ENCODE measurements at regions not wholly inside any gene's neighbourhood (a gene's known extent, or its start where the extent isn't known, plus 50 kb on each side); places are given as distances from the start of the nearest gene placed in this dataset.

- FAIRE-seq (no peak), DNase-seq (ENCODE audit: insufficient read length, low spot score) (no peak)
- TF ChIP-seq SPI1 (IDR thresholded peaks at IDR 0.05; ENCODE audit: low read depth, low read length) (no peak), PAX5 (IDR thresholded peaks at IDR 0.05; ENCODE audit: insufficient read depth, low read length, severe bottlenecking) (no peak), POU2F2 (IDR thresholded peaks at IDR 0.05; ENCODE audit: low read depth, low read length) (no peak), POLR2AphosphoS5 (IDR thresholded peaks at IDR 0.05; ENCODE audit: low read depth, low read length) (no peak), POLR2A (IDR thresholded peaks at IDR 0.05; ENCODE audit: low read depth, low read length) (no peak), TAF1 (IDR thresholded peaks at IDR 0.05; ENCODE audit: low read depth, low read length) (no peak)
These were observed 271.8 kb downstream of the GLI2 start for GRCh38 chr2:121007490-121007853.

GRCh38 chr2:121008975-121009374 is 273.3 kb downstream of the GLI2 start:
- FAIRE-seq, result no peak
- no peak for DNase-seq (ENCODE audit: insufficient read length, low spot score)
- TF ChIP-seq SPI1 (IDR thresholded peaks at IDR 0.05; ENCODE audit: low read depth, low read length), result no peak
- TF ChIP-seq POLR2AphosphoS5 (IDR thresholded peaks at IDR 0.05; ENCODE audit: low read depth, low read length), result no peak
- no peak for TF ChIP-seq TAF1 (IDR thresholded peaks at IDR 0.05; ENCODE audit: low read depth, low read length)
- TF ChIP-seq POLR2A (IDR thresholded peaks at IDR 0.05; ENCODE audit: low read depth, low read length), result no peak
- no peak for TF ChIP-seq POU2F2 (IDR thresholded peaks at IDR 0.05; ENCODE audit: low read depth, low read length)
- TF ChIP-seq PAX5 (IDR thresholded peaks at IDR 0.05; ENCODE audit: insufficient read depth, low read length, severe bottlenecking), result no peak

- TF ChIP-seq POLR2A (IDR thresholded peaks at IDR 0.05; ENCODE audit: low read depth, low read length), result no peak
- no peak for TF ChIP-seq POLR2AphosphoS5 (IDR thresholded peaks at IDR 0.05; ENCODE audit: low read depth, low read length)
- no peak for TF ChIP-seq TAF1 (IDR thresholded peaks at IDR 0.05; ENCODE audit: low read depth, low read length)
- no peak for TF ChIP-seq PAX5 (IDR thresholded peaks at IDR 0.05; ENCODE audit: insufficient read depth, low read length, severe bottlenecking)
- no peak for TF ChIP-seq SPI1 (IDR thresholded peaks at IDR 0.05; ENCODE audit: low read depth, low read length)
- no peak for TF ChIP-seq POU2F2 (IDR thresholded peaks at IDR 0.05; ENCODE audit: low read depth, low read length)
- DNase-seq (ENCODE audit: insufficient read length, low spot score), result no peak
- no peak for FAIRE-seq
These were observed 274.0 kb downstream of the TFCP2L1 start for GRCh38 chr2:121010998-121011397.

- no peak for FAIRE-seq
- DNase-seq (ENCODE audit: insufficient read length, low spot score), result no peak
- no peak for TF ChIP-seq POU2F2 (IDR thresholded peaks at IDR 0.05; ENCODE audit: low read depth, low read length)
- no peak for TF ChIP-seq PAX5 (IDR thresholded peaks at IDR 0.05; ENCODE audit: insufficient read depth, low read length, severe bottlenecking)
- no peak for TF ChIP-seq POLR2AphosphoS5 (IDR thresholded peaks at IDR 0.05; ENCODE audit: low read depth, low read length)
- no peak for TF ChIP-seq SPI1 (IDR thresholded peaks at IDR 0.05; ENCODE audit: low read depth, low read length)
These were observed 270.1 kb downstream of the TFCP2L1 start for GRCh38 chr2:121014876-121015275.

GRCh38 chr2:121015971-121016485 is 269.0 kb downstream of the TFCP2L1 start:
- no peak for DNase-seq (ENCODE audit: insufficient read length, low spot score)
- no peak for FAIRE-seq
- TF ChIP-seq POLR2AphosphoS5 (IDR thresholded peaks at IDR 0.05; ENCODE audit: low read depth, low read length), result no peak
- TF ChIP-seq POU2F2 (IDR thresholded peaks at IDR 0.05; ENCODE audit: low read depth, low read length), result no peak
- TF ChIP-seq SPI1 (IDR thresholded peaks at IDR 0.05; ENCODE audit: low read depth, low read length), result no peak
- TF ChIP-seq TAF1 (IDR thresholded peaks at IDR 0.05; ENCODE audit: low read depth, low read length), result no peak
- TF ChIP-seq PAX5 (IDR thresholded peaks at IDR 0.05; ENCODE audit: insufficient read depth, low read length, severe bottlenecking), result no peak
- TF ChIP-seq POLR2A (IDR thresholded peaks at IDR 0.05; ENCODE audit: low read depth, low read length), result no peak

GRCh38 chr2:121017396-121017795 is 267.6 kb downstream of the TFCP2L1 start:
- TF ChIP-seq PAX5 (IDR thresholded peaks at IDR 0.05; ENCODE audit: insufficient read depth, low read length, severe bottlenecking) (no peak), SPI1 (IDR thresholded peaks at IDR 0.05; ENCODE audit: low read depth, low read length) (no peak), POLR2A (IDR thresholded peaks at IDR 0.05; ENCODE audit: low read depth, low read length) (no peak), TAF1 (IDR thresholded peaks at IDR 0.05; ENCODE audit: low read depth, low read length) (no peak)
- DNase-seq (ENCODE audit: insufficient read length, low spot score) (no peak), FAIRE-seq (no peak)

GRCh38 chr2:121018136-121019061 is 266.6 kb downstream of the TFCP2L1 start:
- DNase-seq (ENCODE audit: insufficient read length, low spot score), result no peak
- no peak for TF ChIP-seq PAX5 (IDR thresholded peaks at IDR 0.05; ENCODE audit: insufficient read depth, low read length, severe bottlenecking)
- TF ChIP-seq POLR2AphosphoS5 (IDR thresholded peaks at IDR 0.05; ENCODE audit: low read depth, low read length), result no peak
- no peak for TF ChIP-seq POU2F2 (IDR thresholded peaks at IDR 0.05; ENCODE audit: low read depth, low read length)
- TF ChIP-seq TAF1 (IDR thresholded peaks at IDR 0.05; ENCODE audit: low read depth, low read length), result no peak
- no peak for TF ChIP-seq POLR2A (IDR thresholded peaks at IDR 0.05; ENCODE audit: low read depth, low read length)
- TF ChIP-seq SPI1 (IDR thresholded peaks at IDR 0.05; ENCODE audit: low read depth, low read length), result no peak
- FAIRE-seq, result no peak

GRCh38 chr2:121019071-121019470 is 265.9 kb downstream of the TFCP2L1 start:
- DNase-seq (ENCODE audit: insufficient read length, low spot score) (no peak), FAIRE-seq (no peak)
- no peak for TF ChIP-seq POLR2AphosphoS5 (IDR thresholded peaks at IDR 0.05; ENCODE audit: low read depth, low read length)
- TF ChIP-seq TAF1 (IDR thresholded peaks at IDR 0.05; ENCODE audit: low read depth, low read length), result no peak
- no peak for TF ChIP-seq SPI1 (IDR thresholded peaks at IDR 0.05; ENCODE audit: low read depth, low read length)

- no peak for DNase-seq (ENCODE audit: insufficient read length, low spot score)
- TF ChIP-seq PAX5 (IDR thresholded peaks at IDR 0.05; ENCODE audit: insufficient read depth, low read length, severe bottlenecking) (no peak), POU2F2 (IDR thresholded peaks at IDR 0.05; ENCODE audit: low read depth, low read length) (no peak), SPI1 (IDR thresholded peaks at IDR 0.05; ENCODE audit: low read depth, low read length) (no peak), TAF1 (IDR thresholded peaks at IDR 0.05; ENCODE audit: low read depth, low read length) (no peak), POLR2AphosphoS5 (IDR thresholded peaks at IDR 0.05; ENCODE audit: low read depth, low read length) (no peak), POLR2A (IDR thresholded peaks at IDR 0.05; ENCODE audit: low read depth, low read length) (no peak)
- FAIRE-seq, result no peak
These were observed 265.2 kb downstream of the TFCP2L1 start for GRCh38 chr2:121019756-121020155.
